Frontal cortex (tissue), 3 donors: ENCODE measurements at regions not wholly inside any gene's neighbourhood (a gene's known extent, or its start where the extent isn't known, plus 50 kb on each side); places are given as distances from the start of the nearest gene placed in this dataset.

Source experiments
- DNase-seq, 2 donors: peaks; one replicate each; pipeline ENCODE4 v3.0.0; 2012; ENCODE audit warnings: low spot score in 2 of 2
- FAIRE-seq: peaks from 2 replicates; lab custom pipeline; 2012; peaks lifted over from hg19 to GRCh38; lab: Jason Lieb, UNC
- donor health status: control.
- donor health status: control.
- donor health status: control.

- FAIRE-seq (no peak), DNase-seq (no peak)
These were observed 1004.0 kb downstream of the KCNT2 start for GRCh38 chr1:195604287-195604686.

DNA sequence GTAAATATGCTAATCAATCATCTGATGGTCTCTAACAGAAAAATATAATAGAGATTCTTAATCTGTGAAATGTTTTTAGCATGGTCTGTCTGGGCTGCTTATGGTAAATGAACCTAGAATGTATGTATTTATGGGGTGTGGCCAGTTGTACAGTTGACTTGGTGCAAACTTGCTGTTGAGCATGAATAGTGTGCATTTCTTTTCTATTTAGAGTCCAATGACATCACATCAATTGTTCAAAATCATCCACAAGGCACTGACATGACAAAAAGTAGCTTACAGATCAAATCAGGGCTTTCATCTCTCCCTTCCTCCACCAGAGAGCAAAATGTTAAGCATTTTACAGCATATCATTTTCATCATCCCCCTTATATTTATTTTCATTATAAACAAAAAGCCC, 1010.3 kb downstream of the KCNT2 start:
- FAIRE-seq, result no peak

DNA sequence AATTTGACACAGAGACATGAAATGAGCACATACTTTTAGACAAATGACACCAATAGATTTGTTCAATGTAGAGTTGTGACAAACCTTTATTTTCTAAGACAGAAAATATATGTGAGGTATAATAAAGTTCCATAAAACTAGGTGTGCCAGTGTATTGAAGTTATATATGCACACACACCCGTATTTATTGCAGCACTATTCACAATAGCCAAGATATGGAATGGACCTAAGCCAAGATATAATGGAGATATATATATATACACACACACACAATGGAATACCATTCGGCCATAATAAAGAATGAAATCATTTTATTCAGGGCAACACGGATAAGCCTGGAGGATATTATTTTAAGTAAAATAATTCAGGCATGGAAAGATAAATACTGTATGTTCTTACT, 1013.5 kb downstream of the KCNT2 start:
- no peak for FAIRE-seq
- no peak for DNase-seq

More for the DNA sequence above, 1010.3 kb downstream of the KCNT2 start:
- no peak for DNase-seq

- DNase-seq (no peak), FAIRE-seq (no peak)
These were observed 1013.9 kb downstream of the KCNT2 start for GRCh38 chr1:195594322-195594721.

GRCh38 chr1:195591917-195592672, 1016.1 kb downstream of the KCNT2 start:
- DNase-seq, result no peak
- FAIRE-seq, result no peak

GRCh38 chr1:195590649-195591048, 1017.6 kb downstream of the KCNT2 start:
- FAIRE-seq (no peak), DNase-seq (no peak)

DNA sequence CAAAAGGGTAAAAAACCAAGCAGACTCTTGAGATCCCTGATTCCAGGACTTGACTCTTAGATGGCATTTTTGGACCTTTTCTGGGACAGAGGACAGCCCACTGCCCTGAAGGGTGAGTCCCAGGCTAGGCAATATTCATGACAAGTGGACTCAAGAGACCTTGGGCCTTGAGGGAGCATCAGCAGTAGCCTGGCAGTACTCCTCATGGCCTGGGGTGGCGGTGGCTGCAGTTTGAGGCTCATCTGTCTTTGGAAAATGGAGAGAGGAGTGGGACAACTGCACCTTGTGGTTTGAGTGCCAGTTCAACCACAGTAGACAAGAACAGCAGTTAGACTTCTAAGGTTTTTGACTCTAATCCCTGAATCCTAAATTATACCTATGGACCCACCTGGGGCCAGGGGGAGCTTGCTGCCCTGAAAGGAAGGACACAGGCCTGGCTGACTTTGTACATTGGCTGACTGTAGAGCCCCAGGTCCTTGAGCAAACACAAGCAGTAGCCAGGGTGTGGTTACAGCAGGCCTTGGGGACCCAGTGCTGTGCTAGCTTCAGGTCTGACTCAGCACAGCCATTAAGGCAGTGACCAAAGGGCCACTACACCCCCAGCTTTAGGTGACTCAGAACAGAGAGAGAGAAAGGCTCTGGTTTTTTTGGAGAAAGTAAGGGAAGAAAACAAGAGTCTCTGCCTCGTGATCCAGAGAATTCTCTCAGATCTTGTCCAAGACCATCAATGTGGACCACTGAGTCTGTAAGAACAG, 1023.2 kb downstream of the KCNT2 start:
- no peak for FAIRE-seq
- no peak for DNase-seq

DNA sequence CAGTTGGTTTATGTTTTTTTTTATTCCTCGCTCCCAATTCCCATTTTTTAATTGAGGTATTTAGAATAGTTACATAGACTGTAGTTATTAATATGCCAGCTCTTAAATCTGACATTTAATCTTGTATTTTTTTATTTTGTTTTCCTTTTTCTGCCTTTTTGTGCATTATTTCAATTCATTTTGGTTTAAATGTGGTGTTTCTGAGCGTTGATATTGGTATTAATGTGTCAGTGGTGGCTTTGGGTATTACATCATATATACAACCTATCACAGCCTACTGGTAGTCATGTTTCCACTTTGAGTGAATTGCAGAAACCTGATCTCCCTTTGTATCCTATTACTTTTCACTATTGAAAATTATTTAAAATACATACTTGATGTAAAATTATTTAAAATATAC, 1027.3 kb downstream of the KCNT2 start:
- FAIRE-seq, result no peak

GRCh38 chr1:195577748-195578147, 1030.5 kb downstream of the KCNT2 start:
- DNase-seq, result no peak

More for the DNA sequence above, 1027.3 kb downstream of the KCNT2 start:
- no peak for DNase-seq

DNA sequence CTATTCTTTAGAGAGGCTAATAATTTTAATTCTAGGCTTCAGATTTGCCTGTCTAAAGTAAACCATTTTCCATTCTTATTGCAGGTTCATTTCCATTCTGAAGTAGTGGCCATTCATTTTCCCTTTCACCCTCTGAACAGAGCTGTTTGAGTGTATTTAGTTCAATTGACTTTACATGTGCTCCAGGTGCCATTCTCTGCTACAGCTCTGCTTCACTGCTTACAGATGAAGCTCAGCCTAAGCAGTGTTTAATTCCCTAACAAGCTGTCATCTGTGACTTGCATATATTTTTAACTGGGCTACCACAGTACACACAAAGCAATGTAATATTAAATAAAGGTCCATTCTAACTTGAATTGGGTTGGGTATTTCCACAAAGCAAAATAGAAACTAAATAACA, 1031.6 kb downstream of the KCNT2 start:
- DNase-seq (no peak), FAIRE-seq (no peak)

More at GRCh38 chr1:195577748-195578147, 1030.5 kb downstream of the KCNT2 start:
- FAIRE-seq, result no peak

DNA sequence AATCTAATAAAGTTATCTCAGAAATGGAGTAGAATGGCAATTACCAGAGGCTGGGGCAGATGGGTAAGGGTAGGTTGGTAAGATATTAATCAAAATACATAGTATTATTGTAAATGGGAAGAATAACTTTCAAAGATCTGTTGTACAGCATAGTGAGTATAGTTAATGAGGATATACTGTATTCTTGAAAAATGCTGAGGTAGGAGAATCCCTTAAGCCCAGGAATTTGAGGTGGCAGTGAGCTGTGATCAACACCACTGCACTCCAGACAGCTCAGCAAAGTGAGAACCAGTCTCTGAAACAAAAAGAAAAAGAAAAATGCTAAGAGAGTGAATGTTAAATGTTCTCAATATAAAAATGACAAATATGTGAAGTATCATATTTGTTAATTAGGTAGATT, 1033.7 kb downstream of the KCNT2 start:
- FAIRE-seq, result no peak
- no peak for DNase-seq

- DNase-seq (no peak), FAIRE-seq (no peak)
These were observed 1038.3 kb downstream of the KCNT2 start for GRCh38 chr1:195569934-195570333.

GRCh38 chr1:195568389-195568788, 1039.9 kb downstream of the KCNT2 start:
- DNase-seq (no peak), FAIRE-seq (no peak)

DNA sequence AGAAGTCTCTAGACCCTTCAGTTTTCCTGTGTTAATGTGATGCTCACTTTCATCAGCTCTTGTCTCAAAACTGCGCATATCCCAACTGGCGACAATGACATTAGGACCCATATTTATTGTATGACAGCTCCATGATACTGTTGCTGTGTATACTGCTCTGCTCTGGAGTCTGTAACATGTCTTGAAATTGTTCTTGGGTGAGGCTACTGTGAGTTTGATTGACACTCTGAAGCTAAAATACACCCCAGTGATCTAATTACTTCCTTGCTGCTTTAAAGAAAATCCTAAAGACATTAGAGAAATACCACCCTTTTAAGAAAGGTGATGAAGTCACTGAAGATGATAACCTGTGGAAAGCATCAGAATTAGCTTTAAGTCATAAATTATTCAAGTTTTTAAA, 1046.2 kb downstream of the KCNT2 start:
- DNase-seq, result no peak
- no peak for FAIRE-seq

- FAIRE-seq (no peak), DNase-seq (no peak)
These were observed 1058.0 kb downstream of the KCNT2 start for GRCh38 chr1:195550071-195550862.

- DNase-seq, result no peak
- FAIRE-seq, result no peak
These were observed 1077.3 kb downstream of the KCNT2 start for GRCh38 chr1:195530961-195531360.

DNA sequence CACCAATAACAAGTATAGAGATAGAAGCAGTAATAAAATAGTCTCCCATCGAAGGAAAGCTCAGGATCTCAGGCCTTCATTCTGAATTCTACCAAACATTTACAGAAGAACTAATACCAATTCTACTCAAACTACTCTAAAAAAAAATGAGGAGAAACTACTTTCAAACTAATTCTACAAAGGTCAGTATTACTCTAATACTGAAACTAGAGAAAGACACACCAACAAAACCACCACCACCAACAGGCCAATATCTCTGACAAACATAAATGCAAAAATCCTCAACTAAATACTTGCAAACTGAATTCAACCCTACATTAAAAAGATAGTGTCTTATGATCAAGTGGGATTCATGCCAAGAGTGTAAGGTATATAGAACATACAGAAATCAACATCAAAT, 1078.4 kb downstream of the KCNT2 start:
- FAIRE-seq (no peak), DNase-seq (no peak)

DNA sequence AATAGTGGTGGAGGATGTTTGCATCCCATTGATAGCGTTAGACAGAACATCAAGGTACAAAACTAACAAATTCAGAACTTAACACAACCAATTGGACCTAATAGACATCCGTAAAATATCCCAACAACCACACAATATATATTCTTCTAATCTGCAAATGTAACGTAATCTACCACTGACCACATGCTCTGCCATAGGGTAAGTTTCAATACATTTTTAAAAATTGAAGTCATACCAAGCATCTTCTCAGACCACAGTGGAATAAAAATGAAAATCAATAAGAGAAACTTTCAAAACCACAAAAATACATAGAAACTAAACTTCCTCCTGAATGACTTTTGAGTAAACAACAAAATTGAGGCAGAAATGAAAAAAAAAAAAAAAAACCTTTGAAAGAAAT, 1087.5 kb downstream of the KCNT2 start:
- no peak for DNase-seq
- FAIRE-seq, result no peak

DNA sequence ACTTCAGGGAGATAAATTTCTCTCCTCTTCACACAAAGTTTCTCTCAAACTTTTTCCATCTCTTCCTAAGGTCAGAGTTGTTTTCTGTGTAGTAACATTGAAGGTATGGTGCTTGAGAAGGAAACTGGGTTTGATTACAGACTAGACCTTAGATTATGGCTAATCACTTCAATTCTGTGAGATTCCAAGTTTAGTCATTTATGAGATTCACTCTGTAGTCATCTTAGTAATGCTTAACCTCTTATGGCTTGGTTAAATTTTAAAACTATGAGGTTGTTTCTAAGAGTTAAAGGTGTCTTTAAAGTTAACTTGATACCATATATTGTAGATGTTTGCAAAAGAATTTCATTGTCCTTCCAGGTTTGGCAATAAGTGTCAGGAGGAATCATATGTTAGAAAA, 1092.2 kb downstream of the KCNT2 start:
- FAIRE-seq (no peak), DNase-seq (no peak)

GRCh38 chr1:195511501-195511900, 1096.7 kb downstream of the KCNT2 start:
- FAIRE-seq (no peak), DNase-seq (no peak)

- FAIRE-seq (no peak), DNase-seq (no peak)
These were observed 1107.1 kb downstream of the KCNT2 start for GRCh38 chr1:195501118-195501517.
